ENCODE measurements at regions not wholly inside any gene's neighbourhood (a gene's known extent, or its start where the extent isn't known, plus 50 kb on each side); places are given as distances from the start of the nearest gene placed in this dataset.

DNA sequence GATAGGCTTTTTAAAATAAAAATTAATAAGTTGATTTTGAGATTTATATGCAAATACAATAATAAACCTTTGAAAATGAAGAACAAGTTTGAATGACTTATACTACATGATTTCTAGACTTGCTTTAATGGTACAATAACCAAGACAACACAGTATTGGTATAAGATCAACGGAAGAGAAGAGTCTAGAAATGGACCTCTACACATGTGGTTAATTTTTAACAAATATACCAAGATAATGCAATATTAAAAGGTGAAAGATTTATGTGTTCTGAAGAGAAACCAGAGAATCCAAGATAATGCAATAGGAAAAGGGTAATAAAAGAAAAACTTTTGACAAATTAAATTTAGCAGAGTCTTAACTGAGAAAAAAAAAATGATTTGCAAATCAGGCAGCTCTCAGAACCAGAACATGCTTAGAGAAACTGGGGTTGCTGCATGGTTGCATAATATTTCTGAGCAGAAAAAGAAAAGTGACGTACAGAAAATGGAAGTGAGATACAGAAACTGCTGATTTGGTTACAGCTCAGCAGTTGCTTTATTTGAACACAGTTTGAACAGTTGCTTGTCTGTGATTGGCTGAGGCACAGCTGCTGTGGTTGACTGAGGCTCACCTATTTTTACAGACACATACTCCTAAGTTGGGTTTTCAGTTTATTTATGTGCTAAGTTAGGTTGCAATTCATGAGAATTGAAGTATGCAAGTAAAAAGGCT is 365.9 kb downstream of the CRPPA start:
- no peak for DNase-seq (ENCODE audit: low read depth)

DNA sequence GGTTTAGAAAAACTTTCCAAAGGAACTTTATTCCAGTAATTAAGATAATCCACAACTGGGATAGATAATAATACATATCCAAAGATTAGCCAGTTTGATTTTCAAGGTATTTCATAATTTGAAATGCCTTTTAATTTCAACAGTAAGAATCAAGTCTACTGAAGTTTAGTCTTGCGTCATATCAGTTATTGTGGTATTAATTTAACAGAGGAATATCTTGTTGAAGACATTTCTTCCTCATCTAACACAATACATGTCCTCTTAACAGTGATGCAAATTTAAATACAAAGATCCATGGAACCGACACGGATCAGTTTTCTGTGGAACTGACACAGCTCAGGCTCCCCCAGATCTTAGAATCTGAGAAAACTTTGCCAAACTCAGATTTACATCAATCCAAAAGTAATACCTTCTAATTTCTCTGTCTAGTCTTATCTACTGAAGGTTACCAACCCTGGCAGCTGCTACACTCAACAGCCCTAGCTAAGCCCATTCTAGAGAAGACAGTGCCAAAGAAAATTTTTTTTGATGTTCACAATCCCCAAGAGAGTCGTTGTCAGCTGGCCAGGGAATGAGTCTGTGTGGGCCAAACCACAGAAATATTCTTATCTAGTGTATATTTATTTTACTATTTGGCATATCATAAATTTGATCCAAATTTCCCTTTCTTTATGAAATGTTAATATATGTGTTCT is 365.2 kb upstream of the MEOX2 start:
- no peak for DNase-seq (ENCODE audit: low read depth)

DNA sequence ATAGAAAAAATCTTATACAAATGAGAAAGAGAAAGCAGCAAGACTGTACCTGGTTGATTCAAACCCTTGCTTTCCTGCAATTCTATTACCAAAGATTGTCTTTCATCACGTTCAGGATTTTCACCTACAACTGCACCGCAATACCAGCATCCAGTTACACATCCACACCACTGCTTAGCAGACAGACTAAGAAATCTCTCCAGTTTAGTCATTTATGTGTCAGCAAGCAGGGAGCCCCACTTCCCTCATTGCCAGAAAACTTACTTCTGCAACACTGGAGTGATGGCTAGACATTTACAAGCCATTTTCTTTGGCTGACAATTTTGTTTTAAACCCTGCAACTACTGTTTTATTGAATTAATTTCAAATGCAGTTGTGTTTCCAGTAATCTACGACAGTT is 359.6 kb upstream of the MEOX2 start:
- no peak for DNase-seq (ENCODE audit: low read depth)

DNA sequence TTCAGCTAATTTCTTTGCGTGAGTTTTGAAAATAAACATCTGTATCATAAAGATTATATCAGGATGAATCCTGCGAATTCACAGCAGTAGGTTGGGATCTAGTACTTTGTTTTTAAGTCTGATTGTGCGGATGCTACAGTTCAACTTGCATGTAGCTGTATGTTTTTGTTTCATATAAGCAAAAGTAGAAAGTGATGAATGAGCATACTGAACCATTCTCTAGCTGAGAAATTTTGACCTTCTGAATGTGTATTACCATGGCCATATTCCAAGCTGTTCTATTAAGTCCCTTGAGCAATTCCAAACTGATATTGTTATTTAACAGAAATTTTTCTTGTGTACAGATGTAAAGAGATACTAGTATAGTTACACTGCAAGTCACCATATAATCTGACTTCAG is 358.8 kb upstream of the MEOX2 start:
- no peak for DNase-seq (ENCODE audit: low read depth)

DNA sequence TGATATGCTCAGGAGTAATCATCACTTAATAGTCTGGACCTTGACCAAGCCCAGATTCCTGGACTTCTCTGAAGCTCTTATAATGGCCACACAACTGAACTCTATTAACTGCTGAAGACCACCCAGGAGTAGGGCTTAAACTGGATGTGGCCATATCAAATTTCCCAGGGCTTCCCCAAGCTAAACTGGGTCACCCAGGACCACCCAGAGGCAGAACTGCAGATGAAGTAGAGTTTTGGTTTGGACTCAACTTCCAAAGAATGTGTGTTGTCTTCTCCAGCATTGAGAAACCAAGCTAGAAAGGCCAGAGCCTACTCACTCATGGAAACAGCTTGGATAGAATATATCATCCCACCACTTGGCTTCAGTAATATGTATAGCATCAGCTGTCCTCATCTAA is 358.2 kb upstream of the MEOX2 start:
- no peak for DNase-seq (ENCODE audit: low read depth)

DNA sequence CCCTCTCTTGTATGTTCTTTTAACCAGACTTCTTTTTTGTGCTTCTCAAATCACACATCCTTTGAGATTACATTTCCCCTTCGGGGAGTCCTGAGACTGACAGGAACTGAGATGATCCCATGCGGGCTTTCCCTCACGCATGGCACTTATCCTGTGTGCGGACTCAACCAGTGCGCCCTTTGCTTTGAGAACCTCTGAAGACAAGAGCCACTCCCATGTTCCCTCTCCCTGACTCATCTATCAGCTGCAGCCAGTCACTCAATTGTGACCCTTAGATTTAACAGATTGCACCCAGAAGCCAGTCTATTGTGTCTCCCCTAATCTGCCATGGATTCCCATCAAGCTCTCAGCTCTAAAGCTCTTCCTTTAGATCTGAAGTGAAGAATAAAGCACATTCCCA is 353.9 kb upstream of the MEOX2 start:
- DNase-seq (ENCODE audit: low read depth), result no peak

DNA sequence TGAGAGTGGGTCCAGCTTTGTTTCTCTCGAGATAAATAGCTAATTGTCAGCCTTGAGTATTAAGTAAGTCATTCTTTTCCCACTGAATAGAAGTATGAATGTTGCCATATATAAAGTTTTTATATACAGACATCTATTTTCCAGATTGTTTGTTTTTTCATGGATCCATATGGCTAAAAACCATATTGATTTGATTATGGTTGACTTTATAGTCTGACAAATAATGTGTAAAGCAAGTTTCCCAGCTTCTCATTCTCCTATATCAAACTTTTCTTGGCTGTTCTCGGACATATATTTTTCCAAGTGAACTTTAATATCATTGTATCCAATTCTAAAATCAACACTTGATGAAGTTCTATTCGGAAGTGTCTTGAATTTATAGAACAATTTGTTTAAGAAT is 352.4 kb upstream of the MEOX2 start:
- DNase-seq (ENCODE audit: low read depth), result no peak

DNA sequence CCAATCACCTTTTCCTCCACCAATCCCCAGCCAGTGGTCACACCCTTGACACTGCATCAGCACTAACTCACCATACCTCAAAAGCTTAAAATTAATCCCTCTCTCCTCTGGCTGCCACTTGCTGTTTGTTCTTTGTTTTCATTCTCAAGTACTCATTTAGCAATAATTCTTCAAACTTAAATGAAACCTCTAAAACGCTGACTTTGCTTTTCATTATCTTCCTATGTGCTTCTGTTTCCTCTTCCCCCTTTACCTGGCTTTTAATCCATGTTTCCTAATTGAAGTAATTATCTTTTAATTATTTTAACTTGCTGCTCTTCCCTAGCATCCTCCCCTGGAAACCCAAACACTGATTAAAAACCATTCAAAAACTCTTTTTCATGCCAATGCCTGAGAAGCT is 348.9 kb upstream of the MEOX2 start:
- no peak for DNase-seq (ENCODE audit: low read depth)

DNA sequence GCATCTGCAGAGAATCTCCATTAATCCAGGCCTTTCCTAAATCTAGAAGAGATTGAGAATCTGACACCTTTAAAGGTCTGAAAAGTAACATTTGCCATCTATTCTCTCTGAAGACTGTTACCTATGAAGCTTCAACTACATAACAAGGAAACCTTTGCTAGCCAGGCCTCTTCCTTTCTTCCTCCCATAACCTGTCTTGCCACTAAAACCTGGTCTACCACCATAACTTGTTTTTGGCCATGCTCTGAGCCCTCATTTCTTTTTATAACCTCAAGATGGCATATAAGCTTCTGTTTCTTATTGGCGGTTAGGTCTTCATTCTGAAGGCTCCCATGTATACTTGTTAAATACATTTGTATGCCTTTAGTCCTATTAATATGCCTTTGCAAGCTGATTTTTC is 348.4 kb upstream of the MEOX2 start:
- DNase-seq (ENCODE audit: low read depth), result no peak

DNA sequence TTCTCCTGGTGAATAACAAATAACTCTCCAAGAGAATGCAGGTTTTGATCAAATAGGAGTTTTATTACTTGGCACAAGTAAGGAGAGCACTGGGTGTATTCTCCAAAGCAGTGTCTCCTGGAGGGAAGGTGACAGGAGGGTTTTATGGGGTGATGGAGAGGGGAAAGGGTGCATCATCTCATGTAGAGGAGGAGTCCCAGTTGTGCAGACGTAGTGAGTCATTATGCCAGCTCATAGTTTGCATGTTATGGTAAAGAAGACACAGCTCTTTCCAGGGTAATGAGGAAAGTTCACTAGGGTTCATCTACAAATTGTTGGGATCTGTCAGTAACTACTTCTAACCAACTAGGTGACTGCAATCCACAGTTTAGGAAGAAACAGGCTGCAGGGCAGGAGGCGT is 347.9 kb upstream of the MEOX2 start:
- DNase-seq (ENCODE audit: low read depth), result no peak

DNA sequence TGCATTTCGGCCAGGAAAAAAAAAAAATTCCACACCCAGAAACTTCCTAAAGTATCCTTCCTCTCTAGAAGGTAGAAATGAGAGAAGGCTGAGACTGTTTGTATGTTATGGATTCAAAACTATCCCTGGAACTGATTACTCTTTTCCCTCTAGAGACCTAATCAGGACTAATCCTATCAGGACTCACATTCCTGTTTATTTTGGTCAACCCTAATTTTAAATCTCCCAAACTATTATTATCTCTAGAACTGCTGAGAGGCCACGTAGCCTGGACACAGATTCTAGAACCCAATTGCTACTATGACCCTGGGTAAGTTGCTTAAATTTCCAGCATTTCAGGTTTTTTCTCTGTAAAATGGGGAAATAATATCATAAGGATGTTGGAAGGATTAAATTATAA is 346.8 kb upstream of the MEOX2 start:
- no peak for DNase-seq (ENCODE audit: low read depth)

DNA sequence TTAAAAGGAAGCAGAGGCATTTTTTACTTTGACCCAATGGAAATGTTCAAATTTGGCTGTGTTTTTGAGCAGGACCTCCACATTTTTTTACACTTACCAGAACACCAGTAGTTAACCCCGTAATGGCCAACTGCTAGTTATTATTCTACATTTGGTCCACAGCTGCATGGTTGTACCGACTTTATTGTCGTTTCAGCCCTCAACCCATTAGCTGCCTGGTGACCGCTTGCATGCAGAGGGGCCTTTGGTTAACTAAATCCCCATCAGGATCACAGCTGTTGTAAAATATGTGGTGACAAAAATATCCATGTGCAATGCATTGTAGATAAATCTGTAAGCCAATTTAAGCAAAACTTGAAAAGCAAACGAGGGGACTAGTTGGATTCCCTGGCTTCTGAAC is 342.2 kb upstream of the MEOX2 start:
- DNase-seq (ENCODE audit: low read depth), result no peak

DNA sequence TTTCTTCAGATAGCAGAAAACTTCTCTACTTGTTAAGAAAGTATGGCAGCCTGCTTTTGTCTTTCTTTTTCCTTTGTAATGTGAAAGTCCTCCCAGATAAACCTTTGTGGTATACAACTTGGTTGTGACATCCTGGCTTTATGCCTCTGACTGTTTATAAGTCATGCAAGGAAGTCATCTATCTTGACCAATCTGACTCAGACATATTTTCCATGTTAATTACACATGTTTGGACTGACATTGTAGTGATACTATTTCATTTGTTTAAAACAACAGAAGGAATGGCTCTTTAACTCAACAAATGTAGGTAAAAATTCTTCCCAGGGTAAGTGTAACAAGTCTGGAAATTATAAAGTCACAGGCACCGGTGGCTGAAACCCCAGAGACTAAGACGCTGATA is 341.6 kb upstream of the MEOX2 start:
- peak; percentile 73 for DNase-seq (ENCODE audit: low read depth)

DNA sequence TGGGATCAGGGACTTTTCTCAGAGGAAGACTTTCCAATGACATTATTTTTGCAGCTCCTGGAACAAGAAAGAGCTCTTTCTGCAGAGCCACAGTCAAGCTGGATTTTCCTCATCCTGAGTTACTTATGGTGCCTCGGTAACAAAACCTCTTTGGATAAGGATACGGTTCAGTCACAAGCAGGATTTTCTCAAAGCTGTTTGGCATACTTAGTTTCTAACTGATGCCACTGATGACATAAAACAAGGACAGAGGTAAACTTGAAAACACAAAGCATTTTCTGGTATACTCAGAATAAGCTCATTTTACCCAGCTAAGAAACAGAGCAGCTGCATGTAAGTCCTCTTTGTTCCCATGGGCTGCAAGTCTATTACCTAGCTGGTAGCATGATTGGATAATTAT is 340.9 kb upstream of the MEOX2 start:
- DNase-seq (ENCODE audit: low read depth), result no peak

DNA sequence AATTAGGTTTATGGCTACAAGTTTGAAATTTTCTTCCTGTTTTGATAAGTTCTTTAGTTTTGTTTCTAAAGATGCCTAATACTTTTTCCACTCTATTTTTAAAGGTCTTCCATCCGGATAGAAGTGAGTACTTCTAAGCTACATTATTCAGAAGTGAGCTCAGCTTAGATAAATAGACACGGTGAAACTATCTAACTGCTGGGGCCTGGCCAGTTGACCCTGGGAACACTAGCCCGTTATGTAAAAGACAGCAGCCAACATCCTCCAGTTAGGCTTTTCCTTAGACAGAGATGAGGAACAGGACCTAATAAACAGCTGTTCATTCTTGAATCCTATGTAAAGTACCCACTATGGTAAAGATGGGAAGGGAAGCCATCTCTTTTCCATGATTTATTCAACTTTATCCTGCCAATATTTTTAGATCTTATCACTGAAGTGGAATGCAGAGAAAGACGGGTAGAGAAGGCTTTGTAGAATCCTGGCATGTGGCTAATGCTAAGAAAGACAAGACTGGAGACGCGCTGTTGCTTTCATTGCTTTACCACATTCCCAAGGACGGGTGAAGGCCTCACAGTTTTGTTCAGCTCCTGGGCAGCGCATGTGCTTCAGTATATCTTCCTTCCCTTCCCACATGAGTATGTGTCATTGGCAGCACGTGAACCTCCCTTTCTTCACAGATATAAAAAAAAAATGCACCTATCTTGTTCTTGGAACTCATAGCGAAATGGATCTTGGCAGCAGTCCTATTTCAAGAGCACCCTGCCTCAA is 340.0 kb upstream of the MEOX2 start:
- DNase-seq (ENCODE audit: low read depth), result peak; percentile 19

DNA sequence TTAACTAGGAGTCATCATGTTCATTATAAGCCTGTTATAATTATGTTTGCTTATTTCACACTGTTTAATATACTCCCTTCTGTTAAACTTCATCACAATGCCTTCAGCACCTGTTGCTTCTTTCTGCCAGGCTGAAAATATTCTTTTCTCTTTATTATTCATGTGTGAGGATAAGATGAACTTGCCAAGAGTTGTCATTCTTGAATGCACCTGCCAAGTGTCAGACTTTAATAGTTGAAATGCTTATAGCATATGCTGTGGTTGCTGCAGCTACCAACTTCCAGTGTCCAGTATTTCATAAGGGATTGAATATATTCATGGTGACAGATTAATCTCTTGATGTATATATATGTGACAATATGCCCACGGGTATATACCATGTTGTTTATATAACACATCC is 339.2 kb upstream of the MEOX2 start:
- DNase-seq (ENCODE audit: low read depth), result no peak

DNA sequence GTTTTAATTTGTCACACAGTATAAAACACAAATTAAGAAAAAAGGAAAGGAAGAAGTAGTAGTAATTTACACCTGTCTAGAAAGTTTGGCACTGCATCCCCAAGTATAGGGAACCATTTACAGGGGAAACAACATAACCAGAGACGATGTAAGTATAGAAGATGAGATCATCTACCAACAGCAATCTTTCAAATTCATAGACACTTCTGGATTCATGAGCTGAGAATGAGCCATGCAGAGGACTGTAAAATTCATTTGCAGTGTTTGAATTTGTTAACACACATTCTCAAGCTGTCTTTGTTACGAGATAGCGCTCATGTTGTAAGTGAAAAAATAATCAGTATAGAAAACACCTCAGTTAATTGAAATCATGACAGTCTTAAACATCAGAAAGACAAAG is 337.0 kb upstream of the MEOX2 start:
- DNase-seq (ENCODE audit: low read depth), result no peak

DNA sequence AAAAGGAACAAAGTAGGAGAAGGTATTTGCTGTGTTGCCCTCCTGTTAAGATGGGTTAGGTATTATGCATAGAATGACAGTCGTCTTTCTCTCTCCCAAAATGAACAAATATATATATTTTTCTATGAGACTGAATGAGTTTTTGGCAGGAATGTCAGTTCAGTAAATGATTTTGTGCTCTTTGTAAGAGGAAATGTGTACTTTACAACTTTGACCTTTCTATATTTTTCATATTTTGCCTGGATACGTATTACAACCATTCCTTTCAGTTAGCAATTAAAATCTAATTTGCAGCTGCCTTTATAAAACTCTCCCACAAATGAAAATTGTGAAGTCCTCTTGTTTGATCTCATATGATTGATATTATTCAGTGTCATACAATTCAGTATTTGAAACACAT is 336.6 kb upstream of the MEOX2 start:
- DNase-seq (ENCODE audit: low read depth), result no peak

DNA sequence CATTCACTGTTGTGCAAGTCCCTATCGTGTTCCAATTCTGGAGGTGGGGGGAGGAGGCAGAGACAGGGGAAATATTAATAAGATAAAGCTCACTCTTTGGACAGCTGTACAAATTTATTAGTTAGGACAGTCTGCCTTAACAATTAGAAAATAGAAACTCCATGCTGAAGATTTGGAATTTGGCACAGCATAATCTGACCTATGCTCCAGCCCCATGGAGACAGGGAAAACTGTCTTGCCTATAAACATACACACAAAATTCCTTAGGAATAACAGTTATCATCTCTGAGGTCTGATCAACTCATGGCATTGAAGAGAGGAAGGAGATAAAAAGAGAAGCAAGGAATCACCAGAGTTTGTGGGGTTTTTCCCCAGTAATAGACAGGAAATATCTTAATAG is 335.4 kb upstream of the MEOX2 start:
- no peak for DNase-seq (ENCODE audit: low read depth)

DNA sequence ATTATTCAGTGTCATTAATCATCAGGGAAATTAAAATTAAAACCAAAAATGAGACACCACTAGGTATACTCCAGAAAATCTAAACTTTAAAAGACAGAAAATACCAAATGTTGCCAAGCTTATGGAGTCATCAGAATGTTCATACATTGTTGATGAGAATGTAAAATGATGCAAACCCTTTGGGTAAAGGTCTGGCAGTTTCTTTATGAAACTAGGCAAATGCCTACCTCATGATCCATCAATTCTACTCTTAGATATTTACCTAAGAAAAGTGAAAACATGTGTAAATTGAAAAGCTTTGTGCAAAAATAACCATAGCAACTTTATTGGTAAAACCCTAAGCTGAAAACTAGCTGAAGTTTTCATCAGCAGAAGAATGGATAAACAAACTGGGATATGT is 329.5 kb upstream of the MEOX2 start:
- DNase-seq (ENCODE audit: low read depth), result no peak

DNA sequence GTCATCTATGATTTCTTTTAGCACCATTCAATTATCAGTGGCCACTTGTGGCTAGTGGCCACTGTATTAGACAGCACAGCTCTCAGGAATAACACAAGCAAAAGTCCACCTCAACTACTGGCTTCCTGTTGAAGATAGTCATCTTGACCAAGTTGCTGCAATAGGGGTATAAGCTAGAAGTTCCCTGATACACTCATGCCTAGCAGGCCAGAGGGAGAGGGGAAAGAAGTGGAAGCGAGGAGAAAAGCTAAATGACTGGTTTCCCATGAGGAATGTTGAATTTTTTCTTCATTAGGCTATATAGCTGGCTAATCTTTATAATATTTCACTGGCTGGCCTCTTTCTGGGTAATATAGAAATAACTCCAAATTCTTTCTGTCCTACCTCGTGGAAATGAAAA is 327.5 kb upstream of the MEOX2 start:
- no peak for DNase-seq (ENCODE audit: low read depth)

DNA sequence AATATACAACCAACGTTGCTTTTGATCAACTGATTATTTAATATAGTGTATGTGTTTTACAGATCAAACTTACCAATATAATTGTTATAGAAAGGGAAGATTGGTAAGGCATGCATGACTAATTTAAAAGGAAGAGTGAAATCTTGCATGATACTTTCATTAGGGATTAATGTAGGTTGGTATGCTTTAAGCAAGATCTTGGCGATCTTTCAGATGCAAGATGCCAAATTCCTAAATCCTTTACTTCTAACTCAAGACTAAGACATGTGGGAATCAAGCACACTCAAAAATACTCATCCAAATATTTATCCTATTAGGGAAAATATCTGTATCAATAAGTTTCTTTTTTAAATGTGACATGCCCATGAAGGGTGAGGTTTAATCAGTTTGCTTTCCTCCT is 321.4 kb upstream of the MEOX2 start:
- no peak for DNase-seq (ENCODE audit: low read depth)

DNA sequence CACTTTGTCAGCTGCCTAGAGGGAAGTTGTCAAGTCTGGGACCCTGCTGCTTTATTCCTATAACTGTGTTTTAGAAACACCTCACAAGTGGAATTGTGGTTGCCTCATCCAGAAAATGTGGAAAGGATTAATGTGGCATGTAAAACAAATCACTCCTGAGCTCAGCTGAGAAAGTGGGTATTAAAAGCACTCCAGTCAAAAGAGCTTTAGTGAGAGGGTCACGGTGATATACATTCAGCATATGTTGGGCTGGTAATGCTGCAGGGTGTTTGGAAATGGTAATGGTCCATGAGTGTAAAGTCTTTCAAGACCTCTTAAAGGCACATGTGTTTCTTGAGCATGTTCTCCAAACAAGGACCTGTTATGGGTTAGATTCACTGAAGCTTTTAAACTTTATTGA is 318.2 kb upstream of the MEOX2 start:
- DNase-seq (ENCODE audit: low read depth), result no peak

Measured in non-pigmented ciliary epithelial cell (primary cell).